Non-pigmented ciliary epithelial cell (primary cell): ENCODE measurements at regions not wholly inside any gene's neighbourhood (a gene's known extent, or its start where the extent isn't known, plus 50 kb on each side); places are given as distances from the start of the nearest gene placed in this dataset.

Experiments
- DNase-seq: peaks from one replicate; pipeline ENCODE4 v3.0.0-alpha.2; 2010; ENCODE audit warnings: low read depth

GRCh38 chr4:31530555-31530954 lies 810.4 kb downstream of the PCDH7 start:
- no peak for DNase-seq

GRCh38 chr4:31538877-31539276 lies 818.7 kb downstream of the PCDH7 start:
- no peak for DNase-seq

- DNase-seq = no peak
These were observed 819.3 kb downstream of the PCDH7 start for GRCh38 chr4:31539284-31540069.

- no peak for DNase-seq
These were observed 825.2 kb downstream of the PCDH7 start for GRCh38 chr4:31545330-31545729.

- no peak for DNase-seq
These were observed 825.6 kb downstream of the PCDH7 start for GRCh38 chr4:31545755-31546154.

- DNase-seq = no peak
These were observed 827.9 kb downstream of the PCDH7 start for GRCh38 chr4:31548021-31548420.

GRCh38 chr4:31548823-31549222 lies 828.7 kb downstream of the PCDH7 start:
- no peak for DNase-seq

GRCh38 chr4:31549256-31549655 lies 829.1 kb downstream of the PCDH7 start:
- DNase-seq = no peak

GRCh38 chr4:31557437-31557836 lies 837.3 kb downstream of the PCDH7 start:
- DNase-seq = no peak

- no peak for DNase-seq
These were observed 853.4 kb downstream of the PCDH7 start for GRCh38 chr4:31573554-31573953.

GRCh38 chr4:31575504-31575903 lies 855.3 kb downstream of the PCDH7 start:
- DNase-seq = no peak

- DNase-seq = no peak
These were observed 860.7 kb downstream of the PCDH7 start for GRCh38 chr4:31580843-31581242.

GRCh38 chr4:31585503-31585902 lies 865.3 kb downstream of the PCDH7 start:
- DNase-seq = no peak

GRCh38 chr4:31592293-31592692 lies 872.1 kb downstream of the PCDH7 start:
- DNase-seq = no peak

- DNase-seq = no peak
These were observed 875.3 kb downstream of the PCDH7 start for GRCh38 chr4:31595496-31595895.

GRCh38 chr4:31598639-31599038 lies 878.5 kb downstream of the PCDH7 start:
- no peak for DNase-seq

GRCh38 chr4:31601793-31602192 lies 881.6 kb downstream of the PCDH7 start:
- DNase-seq = no peak

- DNase-seq = no peak
These were observed 893.9 kb downstream of the PCDH7 start for GRCh38 chr4:31613946-31614623.

GRCh38 chr4:31617667-31618066 lies 897.5 kb downstream of the PCDH7 start:
- no peak for DNase-seq

GRCh38 chr4:31620476-31620875 lies 900.3 kb downstream of the PCDH7 start:
- DNase-seq = peak; percentile 4

GRCh38 chr4:31645236-31645635 lies 925.1 kb downstream of the PCDH7 start:
- no peak for DNase-seq

- no peak for DNase-seq
These were observed 927.6 kb downstream of the PCDH7 start for GRCh38 chr4:31647786-31648185.

- no peak for DNase-seq
These were observed 929.7 kb downstream of the PCDH7 start for GRCh38 chr4:31649878-31650277.

- no peak for DNase-seq
These were observed 931.4 kb downstream of the PCDH7 start for GRCh38 chr4:31651541-31651940.
